T-helper 2 cell treated with Interferon-gamma antibody and Interleukin-4, amounts not matched to agents 100 ng/mL and 5 ng/mL, for 36 hours (primary cell): ENCODE measurements at regions not wholly inside any gene's neighbourhood (a gene's known extent, or its start where the extent isn't known, plus 50 kb on each side); places are given as distances from the start of the nearest gene placed in this dataset.
"Not testable (repeated sequence)": the region's sequence is repeated elsewhere in the genome, so short reads cannot be mapped to it uniquely, and the experiment has no call there.

Source experiments
- intact Hi-C: fragments of 100-400 bp; cut with micrococcal nuclease; formaldehyde crosslinking; loops from one replicate; pipeline ENCODE4 v1.15.1; 2023

DNA sequence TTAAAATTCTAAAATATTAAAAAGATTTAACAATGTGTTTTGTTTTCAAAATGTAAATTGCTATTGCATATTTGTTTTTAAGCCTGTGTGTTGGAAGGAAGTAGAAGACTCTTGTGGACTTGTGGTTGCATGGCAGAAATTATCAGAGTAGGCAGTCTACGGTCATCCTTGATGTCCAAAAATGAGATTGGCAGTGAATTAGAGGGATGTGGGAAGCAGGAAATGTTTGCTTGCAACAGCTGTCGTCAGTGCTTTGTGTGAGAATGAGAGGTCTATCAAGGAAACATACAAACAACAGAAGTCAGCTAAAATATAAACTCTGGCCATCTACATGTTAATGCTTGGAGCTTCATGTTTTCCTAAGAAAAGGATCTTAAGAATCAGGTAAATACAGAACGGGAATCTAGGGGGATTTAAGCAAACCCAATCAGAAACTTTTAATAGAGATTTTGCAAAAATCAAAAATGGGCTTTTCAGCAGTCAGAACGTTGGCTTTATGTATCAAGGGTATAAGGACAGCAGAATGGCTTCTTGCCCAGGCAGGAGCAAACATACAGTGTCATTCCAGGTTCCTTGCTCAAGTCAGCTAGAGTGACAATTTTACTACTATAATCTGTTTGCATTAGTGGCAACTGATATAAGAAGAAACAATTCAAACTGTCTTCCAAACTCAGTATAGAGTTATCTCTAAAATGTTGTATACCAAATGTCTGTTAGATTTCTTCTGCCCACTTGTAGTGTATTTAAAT is 196.7 kb downstream of the CYB561 start:
- intact Hi-C loops, result no loop called here

DNA sequence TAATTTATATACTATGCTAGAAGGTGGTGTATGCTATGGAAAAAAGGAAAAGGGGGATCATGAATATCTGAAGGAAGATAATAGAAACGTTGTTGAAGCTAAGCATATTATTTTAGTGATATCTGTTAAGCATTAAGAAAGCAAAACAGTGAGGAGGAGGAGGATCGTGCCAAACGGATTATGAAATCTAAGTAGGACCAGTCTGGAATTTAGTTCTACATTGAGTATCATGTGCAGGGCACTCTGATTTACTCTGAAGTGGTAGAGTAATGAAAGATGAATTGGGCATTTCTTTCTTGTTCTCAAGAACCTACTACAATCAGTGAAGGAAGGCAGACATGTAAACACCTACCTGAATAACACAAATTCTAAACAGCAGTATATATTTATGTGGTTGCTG is 195.3 kb downstream of the CYB561 start:
- intact Hi-C loops, result no loop called here

GRCh38 chr17:63258785-63259184 is 187.3 kb downstream of the CYB561 start:
- intact Hi-C loops, result no loop called here

DNA sequence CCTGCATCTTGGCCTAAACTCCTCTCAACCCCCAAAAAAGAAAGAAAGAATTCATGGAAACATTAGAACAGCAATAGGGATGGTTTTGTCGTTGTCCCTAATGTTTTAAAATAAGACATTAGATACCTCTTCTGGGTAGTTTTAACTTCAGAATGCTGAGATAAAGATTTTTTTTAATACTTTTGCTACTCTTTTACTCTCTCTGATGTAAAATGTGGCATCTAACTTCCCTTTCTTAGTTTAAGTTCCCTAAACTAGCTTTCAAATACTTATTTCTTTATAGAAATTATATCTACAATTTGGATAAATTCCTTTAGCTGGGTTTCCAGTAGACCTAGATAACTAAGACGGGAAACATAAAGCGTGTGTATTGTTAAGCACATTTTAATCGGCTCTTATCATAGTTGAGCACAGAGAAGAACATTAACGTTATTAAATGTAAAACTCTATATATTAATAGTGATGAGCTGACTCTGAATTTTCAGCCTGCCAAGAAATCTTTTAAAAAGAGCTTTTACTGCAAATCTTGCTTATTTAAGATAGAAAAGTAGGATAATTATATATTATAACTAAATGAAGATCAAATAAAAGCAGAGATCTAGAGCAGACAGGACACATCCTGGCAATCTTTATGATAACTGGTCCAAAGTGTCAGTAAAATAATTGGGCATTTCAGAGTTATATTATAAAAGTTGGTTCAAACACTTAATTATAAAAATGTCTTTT is 183.2 kb downstream of the CYB561 start:
- intact Hi-C loops, result no loop called here

DNA sequence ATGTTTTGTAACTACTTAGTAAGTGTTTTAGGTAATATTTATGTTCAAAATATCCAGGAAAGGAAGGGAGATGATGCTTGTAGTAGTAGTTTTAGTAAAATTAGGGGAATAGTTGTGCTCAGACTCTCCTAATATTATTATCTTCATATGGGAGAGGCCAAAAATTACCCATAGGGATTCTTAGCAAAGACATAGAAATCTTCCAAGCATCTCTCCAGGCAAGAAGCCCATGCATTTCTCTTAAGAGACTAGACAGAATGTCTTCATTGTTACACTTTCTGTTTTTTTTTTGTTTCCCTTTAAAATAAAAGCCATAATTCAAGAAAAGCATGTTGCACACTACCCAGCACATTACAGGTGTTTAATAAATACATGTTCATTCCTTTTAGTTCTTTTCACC is 180.6 kb downstream of the CYB561 start:
- intact Hi-C loops, result no loop called here

DNA sequence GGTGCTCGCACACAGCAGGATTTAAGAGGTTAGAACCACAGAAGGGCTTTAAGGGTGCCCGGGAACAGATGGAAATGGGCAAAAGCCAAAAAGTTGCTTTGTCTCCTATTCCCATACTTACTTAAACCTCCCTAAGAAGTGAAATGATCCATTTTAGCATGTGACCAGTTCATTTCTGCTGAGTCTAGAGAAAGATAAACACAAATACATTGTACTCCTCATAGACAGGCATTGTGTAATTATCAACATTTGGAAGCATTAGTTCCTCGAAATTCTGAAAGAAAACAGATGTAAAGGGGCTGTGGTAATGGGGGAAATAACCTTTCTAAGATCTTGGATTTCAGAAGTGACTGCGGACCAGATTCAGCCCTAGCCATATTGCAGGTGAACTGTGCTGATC is 178.3 kb downstream of the CYB561 start:
- intact Hi-C loops, result no loop called here

DNA sequence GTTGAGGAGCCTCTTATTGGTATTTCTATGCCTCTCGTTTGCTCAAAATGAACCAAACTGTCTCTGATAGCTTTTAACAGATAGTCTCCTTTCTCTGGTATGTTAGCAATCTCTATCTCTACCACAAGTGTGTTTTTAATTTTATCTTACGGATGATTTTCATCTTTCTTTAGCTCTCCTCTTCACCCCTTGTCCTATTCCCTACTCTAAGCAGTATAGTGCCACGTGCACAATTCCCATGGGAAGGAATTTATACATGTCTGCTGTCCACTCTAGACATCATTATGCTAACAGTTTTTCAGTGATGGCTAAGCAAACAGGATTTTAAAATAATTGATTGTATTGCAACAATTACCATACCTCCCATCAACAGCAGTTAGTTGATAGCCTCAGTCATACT is 177.3 kb downstream of the CYB561 start:
- intact Hi-C loops, result no loop called here

GRCh38 chr17:63270610-63271009 is 175.5 kb downstream of the CYB561 start:
- intact Hi-C loops, result no loop called here

DNA sequence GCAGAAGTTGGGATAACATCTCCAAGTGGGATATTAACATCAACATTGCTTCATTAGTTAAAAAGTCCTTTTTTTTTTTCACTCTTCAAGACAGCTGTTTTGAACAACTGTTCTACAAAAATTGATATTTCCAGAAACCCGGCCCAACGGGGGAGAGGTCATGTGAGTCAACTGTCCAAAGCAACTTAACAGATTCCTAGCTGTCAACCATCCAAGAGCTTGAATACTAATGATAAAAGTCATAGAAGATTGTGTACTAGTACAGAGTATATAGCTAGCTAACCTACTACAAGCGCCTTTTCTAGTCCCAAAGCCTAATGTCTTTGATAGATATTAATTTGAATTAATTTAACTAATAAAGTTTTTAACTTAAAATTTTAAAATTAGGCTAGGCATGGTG is 172.0 kb downstream of the CYB561 start:
- intact Hi-C loops, result no loop called here

DNA sequence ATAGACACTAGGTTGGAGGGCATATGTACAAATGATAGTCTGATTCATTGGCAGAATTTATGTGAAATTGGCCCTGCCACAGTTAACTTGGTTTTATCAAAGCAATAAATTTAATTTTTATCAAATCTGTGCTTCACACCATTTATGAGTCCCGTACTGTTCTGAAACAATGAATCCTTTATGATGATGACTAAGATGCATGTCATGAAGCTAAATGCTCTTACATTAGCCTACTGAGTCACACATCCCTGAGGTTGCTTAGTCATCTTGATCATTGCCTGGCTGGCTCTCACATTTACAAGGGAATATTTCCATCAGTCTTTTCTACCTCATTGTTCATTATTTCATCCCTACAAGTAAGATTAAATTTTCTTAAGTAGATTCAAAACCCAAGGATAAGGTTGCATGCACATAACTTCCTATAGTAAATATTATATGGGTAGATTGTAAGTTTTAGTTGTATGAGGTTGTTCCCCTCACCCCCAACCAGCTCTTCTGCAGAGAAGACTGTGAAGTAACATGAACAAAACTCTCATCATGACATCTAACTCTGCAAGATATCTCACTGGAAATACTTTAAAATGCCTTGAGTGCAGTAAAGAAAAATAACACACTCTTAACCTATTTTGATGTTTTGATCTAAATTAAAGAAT is 170.7 kb downstream of the CYB561 start:
- intact Hi-C loops, result no loop called here

- intact Hi-C loops, result no loop called here
Measured at GRCh38 chr17:63275971-63276745, 169.9 kb downstream of the CYB561 start.

GRCh38 chr17:63276821-63277220 is 169.3 kb downstream of the CYB561 start:
- intact Hi-C loops, result no loop called here

DNA sequence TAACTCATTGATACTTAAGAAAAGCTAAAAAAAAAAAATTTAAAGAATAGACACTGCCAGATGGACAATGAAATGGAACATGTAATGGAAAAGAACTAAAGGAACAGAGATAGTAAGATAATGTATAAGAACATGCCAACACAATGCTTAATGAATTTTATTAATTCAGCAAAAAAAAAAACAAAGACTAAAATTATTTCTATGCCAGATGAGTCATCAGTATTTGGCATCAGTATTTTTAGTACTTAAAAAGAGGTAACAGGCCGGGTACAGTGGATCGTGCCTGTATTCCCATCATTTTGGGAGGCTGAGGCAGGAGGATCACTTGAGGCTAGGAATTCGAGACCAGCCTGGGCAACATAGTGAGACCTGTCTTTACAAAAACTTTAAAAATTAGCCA is 168.5 kb downstream of the CYB561 start:
- intact Hi-C loops, result no loop called here

- intact Hi-C loops, result no loop called here
Measured at GRCh38 chr17:63278728-63279442, 167.2 kb downstream of the CYB561 start.

GRCh38 chr17:63279498-63280230 is 166.4 kb downstream of the CYB561 start:
- intact Hi-C loops, result no loop called here

DNA sequence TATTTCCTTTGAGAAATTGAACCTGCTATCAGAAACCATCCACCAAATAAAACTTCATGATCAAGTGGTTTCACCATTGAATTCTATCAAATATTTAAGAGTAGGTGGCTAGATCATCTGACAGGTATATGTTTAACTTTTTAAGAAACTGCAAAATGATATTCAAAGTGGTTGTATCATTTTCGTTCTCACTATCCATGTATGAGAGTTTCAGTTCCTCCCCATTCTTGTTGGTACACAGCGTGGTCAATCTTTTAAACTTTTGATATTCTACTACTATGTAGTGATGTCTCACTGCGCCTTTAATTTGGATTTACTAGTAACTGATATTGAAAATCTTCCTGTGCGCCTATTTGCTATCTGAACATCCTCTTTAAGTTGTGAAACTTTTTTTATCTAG is 163.7 kb downstream of the CYB561 start:
- intact Hi-C loops, result no loop called here

- intact Hi-C loops, result no loop called here
Measured at GRCh38 chr17:63285551-63285950, 160.6 kb downstream of the CYB561 start.

DNA sequence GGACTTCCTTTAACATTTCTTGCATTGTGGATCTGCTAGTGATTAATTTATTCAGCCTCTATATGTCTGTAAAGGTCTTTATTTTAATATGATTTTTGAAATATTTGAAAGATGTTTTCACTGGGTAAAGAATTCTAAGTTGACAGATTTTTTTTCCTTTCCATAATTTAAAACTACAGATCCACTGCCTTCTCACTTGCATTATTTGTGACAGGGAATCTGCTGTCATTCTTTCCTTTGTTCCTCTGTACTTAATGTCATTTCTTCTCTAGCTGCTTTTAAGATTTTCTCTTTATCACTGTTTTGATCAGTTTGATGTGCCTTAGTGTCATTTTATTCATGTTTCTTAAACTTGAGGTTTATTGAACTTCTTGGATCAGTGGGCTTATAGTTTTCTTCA is 159.9 kb downstream of the CYB561 start:
- intact Hi-C loops, result no loop called here

DNA sequence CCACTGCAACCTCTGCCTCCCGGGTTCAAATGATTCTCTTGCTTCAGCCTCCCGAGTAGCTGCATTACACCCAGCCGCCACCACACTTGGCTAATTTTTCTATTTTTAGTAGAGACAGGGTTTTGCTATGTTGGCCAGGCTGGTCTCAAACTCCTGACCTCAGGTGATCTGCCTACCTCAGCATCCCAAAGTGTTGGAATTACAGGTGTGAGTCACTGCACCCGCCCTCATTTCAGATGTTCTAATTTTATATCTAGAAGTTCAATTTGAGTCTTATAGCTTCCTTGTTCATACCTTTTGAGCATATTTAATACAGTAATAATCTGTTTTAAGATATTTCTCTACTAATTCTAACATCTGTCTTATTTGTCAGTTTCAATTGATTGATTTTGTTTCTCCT is 159.1 kb downstream of the CYB561 start:
- intact Hi-C loops, result not testable (repeated sequence)

DNA sequence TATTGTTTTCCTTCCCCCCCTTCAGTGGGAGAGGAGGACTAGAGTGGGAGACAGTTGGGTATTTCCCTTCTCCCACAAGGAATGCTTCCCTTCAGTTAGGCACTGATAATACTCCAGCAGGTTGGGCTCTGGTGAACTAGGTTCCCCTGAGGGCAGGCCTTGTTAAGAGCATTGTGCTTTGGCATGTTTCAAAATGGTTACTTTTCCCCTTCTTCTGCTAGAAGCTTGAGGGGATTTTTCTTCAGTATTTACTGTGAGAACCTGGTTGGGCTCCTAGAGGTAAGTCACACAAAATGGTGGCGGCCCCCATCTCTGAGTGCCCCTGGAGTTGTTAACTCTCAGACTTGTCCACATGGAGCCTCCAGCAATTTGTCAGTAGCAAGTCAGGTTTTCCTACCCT is 156.2 kb downstream of the CYB561 start:
- intact Hi-C loops, result no loop called here
